ENCODE measurements at regions not wholly inside any gene's neighbourhood (a gene's known extent, or its start where the extent isn't known, plus 50 kb on each side); places are given as distances from the start of the nearest gene placed in this dataset.

DNA sequence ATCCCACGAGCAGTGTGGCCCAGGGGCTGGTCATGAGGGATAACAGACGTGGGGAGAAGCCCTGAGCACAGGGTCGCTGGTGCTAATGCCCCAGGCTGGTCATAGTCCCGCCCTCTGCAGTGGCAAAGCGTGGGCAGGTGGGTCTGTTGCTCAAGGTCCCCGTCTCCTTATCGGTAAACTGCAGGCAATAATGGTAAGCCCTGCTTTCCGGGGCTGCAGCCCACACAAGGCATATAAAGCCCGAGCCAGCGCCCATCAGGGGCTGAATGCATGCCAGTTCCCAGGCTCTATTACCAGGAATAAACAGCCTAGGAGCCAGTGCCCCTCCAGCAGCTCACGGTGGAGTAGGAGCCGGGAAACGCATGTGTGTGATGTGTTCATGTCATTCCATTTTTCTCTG, 261.0 kb downstream of the BRD1 start:
- TF ChIP-seq, protein P1, sequence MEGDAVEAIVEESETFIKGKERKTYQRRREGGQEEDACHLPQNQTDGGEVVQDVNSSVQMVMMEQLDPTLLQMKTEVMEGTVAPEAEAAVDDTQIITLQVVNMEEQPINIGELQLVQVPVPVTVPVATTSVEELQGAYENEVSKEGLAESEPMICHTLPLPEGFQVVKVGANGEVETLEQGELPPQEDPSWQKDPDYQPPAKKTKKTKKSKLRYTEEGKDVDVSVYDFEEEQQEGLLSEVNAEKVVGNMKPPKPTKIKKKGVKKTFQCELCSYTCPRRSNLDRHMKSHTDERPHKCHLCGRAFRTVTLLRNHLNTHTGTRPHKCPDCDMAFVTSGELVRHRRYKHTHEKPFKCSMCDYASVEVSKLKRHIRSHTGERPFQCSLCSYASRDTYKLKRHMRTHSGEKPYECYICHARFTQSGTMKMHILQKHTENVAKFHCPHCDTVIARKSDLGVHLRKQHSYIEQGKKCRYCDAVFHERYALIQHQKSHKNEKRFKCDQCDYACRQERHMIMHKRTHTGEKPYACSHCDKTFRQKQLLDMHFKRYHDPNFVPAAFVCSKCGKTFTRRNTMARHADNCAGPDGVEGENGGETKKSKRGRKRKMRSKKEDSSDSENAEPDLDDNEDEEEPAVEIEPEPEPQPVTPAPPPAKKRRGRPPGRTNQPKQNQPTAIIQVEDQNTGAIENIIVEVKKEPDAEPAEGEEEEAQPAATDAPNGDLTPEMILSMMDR (IDR thresholded peaks at IDR 0.05; ENCODE audit: control insufficient read depth, extremely low read depth, insufficient read depth), result no peak
- DNase-seq (ENCODE audit: low read depth), result no peak
- H3K4me3 ChIP-seq (ENCODE audit: low read depth, low read length), result no peak overlapping the region

GRCh38 chr22:49566141-49566541, 261.5 kb downstream of the BRD1 start:
- H3K4me3 ChIP-seq (ENCODE audit: low read depth, low read length), result no peak overlapping the region
- no peak for DNase-seq (ENCODE audit: low read depth)
- TF ChIP-seq, protein P1 (IDR thresholded peaks at IDR 0.05; ENCODE audit: control insufficient read depth, extremely low read depth, insufficient read depth), result no peak

GRCh38 chr22:49565516-49565855, 262.2 kb downstream of the BRD1 start:
- TF ChIP-seq, protein P1 (IDR thresholded peaks at IDR 0.05; ENCODE audit: control insufficient read depth, extremely low read depth, insufficient read depth), result no peak
- no peak overlapping the region for H3K4me3 ChIP-seq (ENCODE audit: low read depth, low read length)
- DNase-seq (ENCODE audit: low read depth), result no peak

- no peak overlapping the region for H3K4me3 ChIP-seq (ENCODE audit: low read depth, low read length)
- TF ChIP-seq, protein P1 (IDR thresholded peaks at IDR 0.05; ENCODE audit: control insufficient read depth, extremely low read depth, insufficient read depth), result no peak
- no peak for DNase-seq (ENCODE audit: low read depth)
Observed at GRCh38 chr22:49564666-49565515, 262.8 kb downstream of the BRD1 start.

DNA sequence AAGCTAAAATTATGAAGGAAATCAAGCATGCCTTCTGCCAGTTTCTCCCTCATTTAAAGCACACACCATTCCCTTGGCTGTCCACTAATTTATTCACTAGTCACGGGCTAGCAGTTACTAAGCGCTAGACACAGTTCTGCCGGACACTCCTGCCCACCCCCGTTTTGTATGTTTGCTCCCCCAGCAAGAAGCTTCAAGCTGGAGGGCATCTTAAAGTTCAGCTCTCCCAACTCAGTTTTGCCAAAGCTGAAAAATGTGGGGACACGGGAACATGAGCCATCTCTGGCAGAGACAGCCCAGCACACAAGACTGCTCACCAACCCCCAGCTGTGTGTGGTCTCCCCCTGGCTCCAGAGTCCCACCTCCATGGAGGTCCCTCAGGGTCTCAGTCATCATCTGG, 263.6 kb downstream of the BRD1 start:
- DNase-seq (ENCODE audit: low read depth), result no peak

DNA sequence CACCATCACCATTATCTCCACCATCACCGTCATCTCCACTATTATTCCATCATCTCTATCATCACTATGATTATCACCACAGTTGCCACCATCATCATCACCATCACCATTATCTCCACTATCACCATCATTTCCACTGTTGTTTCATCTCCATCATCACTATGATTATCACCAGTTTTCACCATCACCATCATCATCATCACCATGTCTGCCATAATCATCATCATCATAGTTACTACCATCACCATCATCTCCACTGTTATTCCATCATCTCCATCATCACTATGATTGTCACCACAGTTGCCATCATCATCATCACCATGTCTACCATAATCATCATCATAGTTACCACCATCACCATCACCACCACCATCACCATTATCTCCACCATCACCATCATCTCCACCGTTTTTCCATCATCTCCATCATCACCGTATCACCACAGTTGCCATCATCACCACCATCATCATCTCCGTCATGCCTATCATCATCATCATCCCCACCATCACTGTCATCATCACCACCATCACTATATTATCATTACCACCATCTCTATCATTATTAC, 264.9 kb downstream of the BRD1 start:
- H3K4me3 ChIP-seq (ENCODE audit: low read depth, low read length), result no peak overlapping the region
- TF ChIP-seq, protein P1 (IDR thresholded peaks at IDR 0.05; ENCODE audit: control insufficient read depth, extremely low read depth, insufficient read depth), result no peak
- DNase-seq (ENCODE audit: low read depth), result no peak

More for the DNA sequence above, 263.6 kb downstream of the BRD1 start:
- no peak overlapping the region for H3K4me3 ChIP-seq (ENCODE audit: low read depth, low read length)
- TF ChIP-seq, protein P1 (IDR thresholded peaks at IDR 0.05; ENCODE audit: control insufficient read depth, extremely low read depth, insufficient read depth), result no peak
